H9 (cell line): ENCODE measurements at regions not wholly inside any gene's neighbourhood (a gene's known extent, or its start where the extent isn't known, plus 50 kb on each side); places are given as distances from the start of the nearest gene placed in this dataset.

Experiments used
- DNase-seq: peaks from one replicate; pipeline ENCODE4 v3.0.0-alpha.2; 2017
- H2AFZ ChIP-seq: one replicate; pipeline ENCODE4 v1.6.1; 2013; ENCODE audit warnings: mild to moderate bottlenecking, low read length, control low read depth, moderate library complexity
- H2AK5ac ChIP-seq: 2 replicates; pipeline ENCODE4 v1.6.1; 2013; ENCODE audit warnings: low read length, control low read depth, mixed read lengths; ENCODE audit not compliant: insufficient read length
- H2BK120ac ChIP-seq: one replicate; pipeline ENCODE4 v1.6.1; 2013; ENCODE audit warnings: low read depth, mild to moderate bottlenecking, low read length, control low read depth, inconsistent platforms; ENCODE audit not compliant: poor library complexity, severe bottlenecking
- H2BK12ac ChIP-seq: 2 replicates; pipeline ENCODE4 v1.6.1; 2013; ENCODE audit warnings: low read length, control low read depth, mixed read lengths, low read depth; ENCODE audit not compliant: insufficient read length
- H2BK15ac ChIP-seq: 2 replicates; pipeline ENCODE4 v1.6.1; 2013; ENCODE audit warnings: low read depth, low read length, control low read depth
- H2BK20ac ChIP-seq: one replicate; pipeline ENCODE4 v1.6.1; 2013; ENCODE audit warnings: low read depth, mild to moderate bottlenecking, low read length, control low read depth, inconsistent platforms; ENCODE audit not compliant: poor library complexity, severe bottlenecking
- H2BK5ac ChIP-seq: 2 replicates; pipeline ENCODE4 v1.6.1; 2013; ENCODE audit warnings: low read length, control low read depth, mixed read lengths; ENCODE audit not compliant: insufficient read length
- H3K14ac ChIP-seq: 2 replicates; pipeline ENCODE4 v1.6.1; 2013; ENCODE audit warnings: low read length, control low read depth; ENCODE audit not compliant: insufficient read depth
- H3K18ac ChIP-seq: 2 replicates; pipeline ENCODE4 v1.6.1; 2013; ENCODE audit warnings: low read depth, mild to moderate bottlenecking, mixed read lengths, low read length, control low read depth; ENCODE audit not compliant: insufficient read length
- H3K23ac ChIP-seq: 2 replicates; pipeline ENCODE4 v1.6.1; 2013; ENCODE audit warnings: low read length, control low read depth, mixed read lengths, low read depth; ENCODE audit not compliant: insufficient read length
- H3K23me2 ChIP-seq: 2 replicates; pipeline ENCODE4 v1.6.1; 2013; ENCODE audit warnings: low read depth, mild to moderate bottlenecking, mixed read lengths, low read length, control low read depth; ENCODE audit not compliant: insufficient read length, poor library complexity, severe bottlenecking
- H3K27ac ChIP-seq: 2 replicates; pipeline ENCODE4 v1.5.1; 2013; ENCODE audit warnings: low read length, control low read depth, mixed read lengths, low read depth; ENCODE audit not compliant: insufficient read length
- H3K27me3 ChIP-seq: 2 replicates; pipeline ENCODE4 v1.6.1; 2013; ENCODE audit warnings: low read length, control low read depth, inconsistent platforms; ENCODE audit not compliant: insufficient read depth
- H3K4ac ChIP-seq: 2 replicates; pipeline ENCODE4 v1.6.1; 2013; ENCODE audit warnings: low read depth, mild to moderate bottlenecking, control low read depth, inconsistent platforms, low read length, moderate library complexity
- H3K4me1 ChIP-seq: 2 replicates; pipeline ENCODE4 v1.6.1; 2013; ENCODE audit warnings: low read length, control low read depth, inconsistent platforms; ENCODE audit not compliant: insufficient read depth
- H3K4me2 ChIP-seq: 2 replicates; pipeline ENCODE4 v1.6.1; 2013; ENCODE audit warnings: low read length, control low read depth, mixed read lengths; ENCODE audit not compliant: insufficient read length, insufficient read depth
- H3K56ac ChIP-seq: 2 replicates; pipeline ENCODE4 v1.6.1; 2013; ENCODE audit warnings: low read depth, mild to moderate bottlenecking, mixed read lengths, low read length, control low read depth; ENCODE audit not compliant: insufficient read length
- H3K79me1 ChIP-seq: 2 replicates; pipeline ENCODE4 v1.6.1; 2013; ENCODE audit warnings: low read depth, mild to moderate bottlenecking, moderate library complexity, low read length, control low read depth, inconsistent platforms; ENCODE audit not compliant: insufficient read depth, poor library complexity, severe bottlenecking
- H3K79me2 ChIP-seq: 2 replicates; pipeline ENCODE4 v1.6.1; 2013; ENCODE audit warnings: low read length, control low read depth, inconsistent platforms; ENCODE audit not compliant: insufficient read depth
- H3K9ac ChIP-seq: 2 replicates; pipeline ENCODE4 v1.6.1; 2013; ENCODE audit warnings: low read length, control low read depth, mixed read lengths; ENCODE audit not compliant: insufficient read length; ENCODE audit errors: extremely low read depth
- H3K9me3 ChIP-seq: one replicate; pipeline ENCODE4 v1.6.1; 2013; ENCODE audit warnings: low read depth, low read length, inconsistent platforms; ENCODE audit not compliant: control insufficient read depth
- H3T11ph ChIP-seq: one replicate; pipeline ENCODE4 v1.6.1; 2013; ENCODE audit warnings: mild to moderate bottlenecking, low read length, control low read depth, inconsistent platforms
- H4K20me1 ChIP-seq: one replicate; pipeline ENCODE4 v1.6.1; 2013; ENCODE audit not compliant: control insufficient read depth, insufficient read length, insufficient read depth
- H4K5ac ChIP-seq: 2 replicates; pipeline ENCODE4 v1.6.1; 2013; ENCODE audit warnings: low read depth, mild to moderate bottlenecking, mixed read lengths, low read length, control low read depth; ENCODE audit not compliant: insufficient read length
- H4K8ac ChIP-seq: replicated peaks from 2 replicates; pipeline ENCODE4 v1.6.1; 2013; ENCODE audit warnings: low read length, control low read depth, mixed read lengths, low read depth; ENCODE audit not compliant: insufficient read length
- H4K91ac ChIP-seq: 2 replicates; pipeline ENCODE4 v1.6.1; 2013; ENCODE audit warnings: low read depth, mild to moderate bottlenecking, moderate library complexity, mixed read lengths, low read length, control low read depth; ENCODE audit not compliant: insufficient read length
- H3K27ac Mint-ChIP-seq, 3 experiments: 2 replicates in 2 of 3; 3 replicates in 1 of 3; pipeline ENCODE4 v1.8.0; 2020 to 2021; ENCODE audit warnings: mixed read lengths in 3 of 3, mild to moderate bottlenecking in 1 of 3, moderate library complexity in 1 of 3
- H3K27me3 Mint-ChIP-seq: 2 replicates; pipeline ENCODE4 v1.8.0; 2021; ENCODE audit warnings: low read depth, mild to moderate bottlenecking, moderate library complexity, mixed read lengths
- H3K36me3 Mint-ChIP-seq, 3 experiments: 2 replicates in 2 of 3; 3 replicates in 1 of 3; pipeline ENCODE4 v1.8.0; 2020 to 2021; ENCODE audit warnings: low read depth in 3 of 3, mixed read lengths in 3 of 3; ENCODE audit not compliant: insufficient read depth in 1 of 3
- H3K4me1 Mint-ChIP-seq, 2 experiments: 2 replicates each; pipeline ENCODE4 v1.8.0; 2020; ENCODE audit warnings: mixed read lengths in 2 of 2
- H3K4me3 Mint-ChIP-seq, 2 experiments: 2 replicates in 1 of 2; 3 replicates in 1 of 2; pipeline ENCODE4 v1.8.0; 2020 to 2021; ENCODE audit warnings: mild to moderate bottlenecking in 2 of 2, mixed read lengths in 2 of 2, moderate library complexity in 1 of 2
- H3K9me3 Mint-ChIP-seq, 2 experiments: 2 replicates in 1 of 2; 3 replicates in 1 of 2; pipeline ENCODE4 v1.8.0; 2020; ENCODE audit warnings: mild to moderate bottlenecking in 2 of 2, mixed read lengths in 2 of 2, moderate library complexity in 1 of 2
- WGBS: extraction: QIAGEN DNeasy Blood & Tissue Kit; methylation state at CpG from one replicate; pipeline ENCODE4 v1.1.7; 2013; ENCODE audit warnings: missing lambda C conversion rate, low lambda C conversion rate, mixed read lengths; ENCODE audit not compliant: insufficient read length; ENCODE audit errors: extremely low coverage; 5-methylcytosine and 5-hydroxymethylcytosine counted together
- TF ChIP-seq, protein P1 (sequence below): fragments of 200-600 bp; sonication (generic); conservative IDR thresholded peaks from 3 replicates; pipeline ENCODE4 v1.8.0; 2021; ENCODE audit warnings: antibody characterized with exemption, mild to moderate bottlenecking

GRCh38 chr4:123478859-123479345 lies 82.3 kb downstream of the SPRY1 start:
- H2BK5ac ChIP-seq: no peak overlapping the region
- no peaks in the 10 kb centered on the region for H3K9me3 Mint-ChIP-seq
- H3K23ac ChIP-seq: no peak overlapping the region
- H3K27me3 ChIP-seq: no peaks in the 10 kb centered on the region
- H2BK120ac ChIP-seq: no peak overlapping the region
- H3K4me1 Mint-ChIP-seq: peaks cover 13 to 17% of the 10 kb centered on the region in 2 experiments
- no peak overlapping the region; a peak in 2 of 7 replicates for H3K27ac Mint-ChIP-seq
- H2BK20ac ChIP-seq: no peak overlapping the region
- no peak overlapping the region for H3K18ac ChIP-seq
- H3K14ac ChIP-seq: no peak overlapping the region
- H3K27ac ChIP-seq: no peak overlapping the region
- H3K36me3 Mint-ChIP-seq: no peaks in the 10 kb centered on the region
- no peak overlapping the region for H2BK12ac ChIP-seq
- H3K56ac ChIP-seq: no peak overlapping the region
- H4K8ac ChIP-seq: no peak overlapping the region
- no peaks in the 10 kb centered on the region for H3K79me2 ChIP-seq
- no peak overlapping the region for H3K4me3 Mint-ChIP-seq
- no peak overlapping the region for H4K91ac ChIP-seq
- peaks cover 3% of the 10 kb centered on the region; the same call in 1 of the 2 replicates for H3K4me1 ChIP-seq
- no peaks in the 10 kb centered on the region for H3K9me3 ChIP-seq
- no peak overlapping the region for H3K4ac ChIP-seq
- no peaks in the 10 kb centered on the region for H3K79me1 ChIP-seq
- no peaks in the 10 kb centered on the region for H4K20me1 ChIP-seq
- no peak overlapping the region for H2AK5ac ChIP-seq
- H2BK15ac ChIP-seq: no peak overlapping the region
- no peak overlapping the region for H3K9ac ChIP-seq
- H3K27me3 Mint-ChIP-seq: no peaks in the 10 kb centered on the region
- no peaks in the 10 kb centered on the region for H3K23me2 ChIP-seq
- H4K5ac ChIP-seq: no peak overlapping the region
- no peak overlapping the region for H3K4me2 ChIP-seq
- DNase-seq: no peak
- TF ChIP-seq, protein P1, sequence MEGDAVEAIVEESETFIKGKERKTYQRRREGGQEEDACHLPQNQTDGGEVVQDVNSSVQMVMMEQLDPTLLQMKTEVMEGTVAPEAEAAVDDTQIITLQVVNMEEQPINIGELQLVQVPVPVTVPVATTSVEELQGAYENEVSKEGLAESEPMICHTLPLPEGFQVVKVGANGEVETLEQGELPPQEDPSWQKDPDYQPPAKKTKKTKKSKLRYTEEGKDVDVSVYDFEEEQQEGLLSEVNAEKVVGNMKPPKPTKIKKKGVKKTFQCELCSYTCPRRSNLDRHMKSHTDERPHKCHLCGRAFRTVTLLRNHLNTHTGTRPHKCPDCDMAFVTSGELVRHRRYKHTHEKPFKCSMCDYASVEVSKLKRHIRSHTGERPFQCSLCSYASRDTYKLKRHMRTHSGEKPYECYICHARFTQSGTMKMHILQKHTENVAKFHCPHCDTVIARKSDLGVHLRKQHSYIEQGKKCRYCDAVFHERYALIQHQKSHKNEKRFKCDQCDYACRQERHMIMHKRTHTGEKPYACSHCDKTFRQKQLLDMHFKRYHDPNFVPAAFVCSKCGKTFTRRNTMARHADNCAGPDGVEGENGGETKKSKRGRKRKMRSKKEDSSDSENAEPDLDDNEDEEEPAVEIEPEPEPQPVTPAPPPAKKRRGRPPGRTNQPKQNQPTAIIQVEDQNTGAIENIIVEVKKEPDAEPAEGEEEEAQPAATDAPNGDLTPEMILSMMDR: no peak
- no CpG with 5 or more reads among the region's 6 CpGs for WGBS
- H2AFZ ChIP-seq: no peak overlapping the region
- H3T11ph ChIP-seq: no peak overlapping the region
